HG02588 (cell line): ENCODE measurements at regions not wholly inside any gene's neighbourhood (a gene's known extent, or its start where the extent isn't known, plus 50 kb on each side); places are given as distances from the start of the nearest gene placed in this dataset.
A peak's percentile ranks its signal among the peaks of the same experiment; 100 is the strongest.
"Not testable (repeated sequence)": the region's sequence is repeated elsewhere in the genome, so short reads cannot be mapped to it uniquely, and the experiment has no call there.

Experiments used
- ATAC-seq: cut with Tn5 transposase; IDR thresholded peaks from one replicate; pipeline ENCODE4 v1.9.1; 2021; ENCODE audit warnings: mild to moderate bottlenecking, moderate library complexity; ENCODE audit not compliant: unreplicated experiment

DNA sequence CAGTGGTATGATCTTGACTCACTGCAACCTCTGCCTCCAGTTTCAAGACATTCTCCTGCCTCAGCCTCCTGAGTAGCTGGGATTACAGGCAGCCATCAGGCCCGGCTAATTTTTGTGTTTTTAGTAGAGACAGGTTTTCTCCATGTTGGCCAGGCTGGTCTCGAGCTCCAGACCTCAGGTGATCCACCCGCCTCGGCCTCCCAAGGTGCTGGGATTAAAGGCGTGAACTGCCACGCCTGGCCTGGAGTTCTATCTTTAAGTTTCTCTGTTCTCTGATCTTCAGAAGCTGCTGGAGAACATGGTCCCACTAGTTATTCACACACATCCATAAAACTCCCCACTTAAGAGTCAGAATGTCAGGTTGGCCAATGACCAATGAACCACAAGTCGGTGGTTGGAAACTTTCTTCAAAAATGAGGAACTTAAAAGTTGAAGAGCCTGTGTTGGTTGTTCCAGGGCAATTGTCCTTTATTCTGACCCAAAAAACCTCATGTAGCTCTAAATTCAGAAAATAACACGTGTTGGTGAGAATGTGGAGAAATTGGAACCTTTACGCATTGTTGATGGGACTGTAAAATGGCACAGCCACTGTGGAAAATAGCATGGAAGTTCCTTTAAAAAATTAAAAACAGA lies 55.9 kb upstream of the PIK3CB start:
- ATAC-seq = peak; percentile 79

DNA sequence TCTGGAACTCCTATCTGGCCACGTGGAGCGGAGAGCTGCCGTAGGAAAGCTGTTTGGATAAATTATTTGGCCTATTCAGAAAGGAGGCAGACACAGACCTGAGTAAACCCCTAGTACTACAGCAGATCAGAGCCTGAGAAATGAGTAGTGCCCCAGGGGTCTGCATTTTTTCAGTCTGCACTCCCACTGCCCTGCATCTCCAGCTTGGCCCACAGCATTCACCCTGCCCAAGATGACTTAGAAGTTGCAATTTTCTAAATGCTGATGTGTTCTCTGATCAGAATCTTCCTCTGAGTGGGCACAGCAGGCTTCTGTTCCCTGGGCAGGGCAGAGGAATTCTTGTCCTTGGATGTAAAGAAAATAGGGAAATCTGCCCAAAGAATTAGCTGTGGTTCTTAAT lies 55.1 kb upstream of the PIK3CB start:
- ATAC-seq = no peak

DNA sequence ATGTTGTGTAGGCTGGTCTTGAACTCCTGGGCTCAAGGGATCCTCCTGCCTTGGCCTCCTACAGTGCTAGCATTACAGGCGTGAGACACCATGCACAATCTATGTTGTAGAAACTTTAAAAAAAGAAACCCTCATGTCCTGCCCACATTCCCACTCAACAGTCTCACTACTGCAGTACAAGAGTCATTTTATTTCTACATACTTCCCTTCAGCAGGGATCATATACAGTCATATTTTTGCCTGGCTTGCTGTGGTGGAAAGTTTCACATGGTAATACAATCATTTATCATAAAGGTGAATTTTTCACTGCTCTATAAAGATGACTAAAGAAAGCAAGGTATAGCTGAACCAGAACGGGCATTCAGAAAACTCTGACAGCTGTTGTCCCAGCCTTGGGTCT lies 53.8 kb upstream of the PIK3CB start:
- no peak for ATAC-seq

GRCh38 chr3:138886096-138886495 lies 51.4 kb upstream of the PIK3CB start:
- ATAC-seq = not testable (repeated sequence)
